ENCODE measurements at regions not wholly inside any gene's neighbourhood (a gene's known extent, or its start where the extent isn't known, plus 50 kb on each side); places are given as distances from the start of the nearest gene placed in this dataset.

GRCh38 chr2:235141411-235142128 lies 189.8 kb downstream of the SH3BP4 start:
- H3K4me3 ChIP-seq (ENCODE audit: low read length in 2 of 2), result no peak overlapping the region
- no peak overlapping the region for H3K27ac ChIP-seq (ENCODE audit: low read length)
- no peaks in the 10 kb centered on the region for H3K4me1 ChIP-seq (ENCODE audit: control insufficient read depth, insufficient read depth, low read length)
- H3K9ac ChIP-seq (ENCODE audit: low read length in 2 of 2), result no peak overlapping the region
- H3K27me3 ChIP-seq (ENCODE audit: control insufficient read depth in 1 of 2, insufficient read depth in 2 of 2, low read length in 2 of 2), result peaks cover 0 to 3% of the 10 kb centered on the region in 2 donors
- no peaks in the 10 kb centered on the region for H3K9me3 ChIP-seq (ENCODE audit: control insufficient read depth in 2 of 2, low read length in 2 of 2)
- H3K36me3 ChIP-seq (ENCODE audit: control insufficient read depth in 2 of 2, insufficient read depth in 2 of 2, low read length in 2 of 2), result no peaks in the 10 kb centered on the region

GRCh38 chr2:235142601-235143000 lies 190.8 kb downstream of the SH3BP4 start:
- Histone ChIP-seq H3K4me1 (ENCODE audit: control insufficient read depth, insufficient read depth, low read length) (no peaks in the 10 kb centered on the region), H3K36me3 (ENCODE audit: control insufficient read depth in 2 of 2, insufficient read depth in 2 of 2, low read length in 2 of 2) (no peaks in the 10 kb centered on the region), H3K9ac (ENCODE audit: low read length in 2 of 2) (no peak overlapping the region), H3K9me3 (ENCODE audit: control insufficient read depth in 2 of 2, low read length in 2 of 2) (no peaks in the 10 kb centered on the region), H3K27me3 (ENCODE audit: control insufficient read depth in 1 of 2, insufficient read depth in 2 of 2, low read length in 2 of 2) (peaks cover 0 to 3% of the 10 kb centered on the region in 2 donors), H3K27ac (ENCODE audit: low read length) (no peak overlapping the region), H3K4me3 (ENCODE audit: low read length in 2 of 2) (no peak overlapping the region)

- H3K9ac ChIP-seq (ENCODE audit: low read length in 2 of 2), result no peak overlapping the region
- no peaks in the 10 kb centered on the region for H3K9me3 ChIP-seq (ENCODE audit: control insufficient read depth in 2 of 2, low read length in 2 of 2)
- no peaks in the 10 kb centered on the region for H3K4me1 ChIP-seq (ENCODE audit: control insufficient read depth, insufficient read depth, low read length)
- H3K4me3 ChIP-seq (ENCODE audit: low read length in 2 of 2), result no peak overlapping the region
- H3K36me3 ChIP-seq (ENCODE audit: control insufficient read depth in 2 of 2, insufficient read depth in 2 of 2, low read length in 2 of 2), result no peaks in the 10 kb centered on the region
- H3K27ac ChIP-seq (ENCODE audit: low read length), result no peak overlapping the region
- peaks cover 0 to 3% of the 10 kb centered on the region in 2 donors for H3K27me3 ChIP-seq (ENCODE audit: control insufficient read depth in 1 of 2, insufficient read depth in 2 of 2, low read length in 2 of 2)
Measured at GRCh38 chr2:235143789-235144188, 192.0 kb downstream of the SH3BP4 start.

GRCh38 chr2:235144291-235144690 lies 192.5 kb downstream of the SH3BP4 start:
- peaks cover 0 to 3% of the 10 kb centered on the region in 2 donors for H3K27me3 ChIP-seq (ENCODE audit: control insufficient read depth in 1 of 2, insufficient read depth in 2 of 2, low read length in 2 of 2)
- H3K9me3 ChIP-seq (ENCODE audit: control insufficient read depth in 2 of 2, low read length in 2 of 2), result no peaks in the 10 kb centered on the region
- no peak overlapping the region for H3K4me3 ChIP-seq (ENCODE audit: low read length in 2 of 2)
- H3K9ac ChIP-seq (ENCODE audit: low read length in 2 of 2), result no peak overlapping the region
- no peak overlapping the region for H3K27ac ChIP-seq (ENCODE audit: low read length)
- H3K36me3 ChIP-seq (ENCODE audit: control insufficient read depth in 2 of 2, insufficient read depth in 2 of 2, low read length in 2 of 2), result no peaks in the 10 kb centered on the region
- no peaks in the 10 kb centered on the region for H3K4me1 ChIP-seq (ENCODE audit: control insufficient read depth, insufficient read depth, low read length)

GRCh38 chr2:235146206-235146605 lies 194.4 kb downstream of the SH3BP4 start:
- no peak overlapping the region for H3K9ac ChIP-seq (ENCODE audit: low read length in 2 of 2)
- no peaks in the 10 kb centered on the region for H3K9me3 ChIP-seq (ENCODE audit: control insufficient read depth in 2 of 2, low read length in 2 of 2)
- H3K4me1 ChIP-seq (ENCODE audit: control insufficient read depth, insufficient read depth, low read length), result no peaks in the 10 kb centered on the region
- H3K27me3 ChIP-seq (ENCODE audit: control insufficient read depth in 1 of 2, insufficient read depth in 2 of 2, low read length in 2 of 2), result peaks cover 0 to 3% of the 10 kb centered on the region in 2 donors
- H3K4me3 ChIP-seq (ENCODE audit: low read length in 2 of 2), result no peak overlapping the region
- H3K27ac ChIP-seq (ENCODE audit: low read length), result no peak overlapping the region
- H3K36me3 ChIP-seq (ENCODE audit: control insufficient read depth in 2 of 2, insufficient read depth in 2 of 2, low read length in 2 of 2), result no peaks in the 10 kb centered on the region

- Histone ChIP-seq H3K4me1 (ENCODE audit: control insufficient read depth, insufficient read depth, low read length) (no peaks in the 10 kb centered on the region), H3K9ac (ENCODE audit: low read length in 2 of 2) (no peak overlapping the region), H3K9me3 (ENCODE audit: control insufficient read depth in 2 of 2, low read length in 2 of 2) (no peaks in the 10 kb centered on the region), H3K36me3 (ENCODE audit: control insufficient read depth in 2 of 2, insufficient read depth in 2 of 2, low read length in 2 of 2) (no peaks in the 10 kb centered on the region), H3K27ac (ENCODE audit: low read length) (no peak overlapping the region), H3K27me3 (ENCODE audit: control insufficient read depth in 1 of 2, insufficient read depth in 2 of 2, low read length in 2 of 2) (peaks cover 0 to 3% of the 10 kb centered on the region in 2 donors), H3K4me3 (ENCODE audit: low read length in 2 of 2) (no peak overlapping the region)
Measured at GRCh38 chr2:235146871-235147565, 195.2 kb downstream of the SH3BP4 start.

GRCh38 chr2:235148201-235149170 lies 196.7 kb downstream of the SH3BP4 start:
- Histone ChIP-seq H3K4me1 (ENCODE audit: control insufficient read depth, insufficient read depth, low read length) (no peaks in the 10 kb centered on the region), H3K27ac (ENCODE audit: low read length) (no peak overlapping the region), H3K36me3 (ENCODE audit: control insufficient read depth in 2 of 2, insufficient read depth in 2 of 2, low read length in 2 of 2) (no peaks in the 10 kb centered on the region), H3K4me3 (ENCODE audit: low read length in 2 of 2) (no peak overlapping the region), H3K9me3 (ENCODE audit: control insufficient read depth in 2 of 2, low read length in 2 of 2) (no peaks in the 10 kb centered on the region), H3K27me3 (ENCODE audit: control insufficient read depth in 1 of 2, insufficient read depth in 2 of 2, low read length in 2 of 2) (peaks cover 2 to 3% of the 10 kb centered on the region in 2 donors), H3K9ac (ENCODE audit: low read length in 2 of 2) (no peak overlapping the region)

GRCh38 chr2:235149240-235149659 lies 197.4 kb downstream of the SH3BP4 start:
- Histone ChIP-seq H3K27me3 (ENCODE audit: control insufficient read depth in 1 of 2, insufficient read depth in 2 of 2, low read length in 2 of 2) (peaks cover 2 to 3% of the 10 kb centered on the region in 2 donors), H3K4me1 (ENCODE audit: control insufficient read depth, insufficient read depth, low read length) (no peaks in the 10 kb centered on the region), H3K36me3 (ENCODE audit: control insufficient read depth in 2 of 2, insufficient read depth in 2 of 2, low read length in 2 of 2) (no peaks in the 10 kb centered on the region), H3K9ac (ENCODE audit: low read length in 2 of 2) (no peak overlapping the region), H3K4me3 (ENCODE audit: low read length in 2 of 2) (no peak overlapping the region), H3K9me3 (ENCODE audit: control insufficient read depth in 2 of 2, low read length in 2 of 2) (no peaks in the 10 kb centered on the region), H3K27ac (ENCODE audit: low read length) (no peak overlapping the region)

- Histone ChIP-seq H3K4me3 (ENCODE audit: low read length in 2 of 2) (no peak overlapping the region), H3K27ac (ENCODE audit: low read length) (no peak overlapping the region), H3K9ac (ENCODE audit: low read length in 2 of 2) (no peak overlapping the region), H3K36me3 (ENCODE audit: control insufficient read depth in 2 of 2, insufficient read depth in 2 of 2, low read length in 2 of 2) (no peaks in the 10 kb centered on the region), H3K4me1 (ENCODE audit: control insufficient read depth, insufficient read depth, low read length) (no peaks in the 10 kb centered on the region), H3K27me3 (ENCODE audit: control insufficient read depth in 1 of 2, insufficient read depth in 2 of 2, low read length in 2 of 2) (peaks cover 2% of the 10 kb centered on the region in 2 donors), H3K9me3 (ENCODE audit: control insufficient read depth in 2 of 2, low read length in 2 of 2) (no peaks in the 10 kb centered on the region)
Measured at GRCh38 chr2:235149736-235150135, 197.9 kb downstream of the SH3BP4 start.

- Histone ChIP-seq H3K36me3 (ENCODE audit: control insufficient read depth in 2 of 2, insufficient read depth in 2 of 2, low read length in 2 of 2) (no peaks in the 10 kb centered on the region), H3K9ac (ENCODE audit: low read length in 2 of 2) (no peak overlapping the region), H3K4me1 (ENCODE audit: control insufficient read depth, insufficient read depth, low read length) (no peaks in the 10 kb centered on the region), H3K27me3 (ENCODE audit: control insufficient read depth in 1 of 2, insufficient read depth in 2 of 2, low read length in 2 of 2) (peaks cover 3 to 7% of the 10 kb centered on the region in 2 donors), H3K27ac (ENCODE audit: low read length) (no peak overlapping the region), H3K4me3 (ENCODE audit: low read length in 2 of 2) (no peak overlapping the region), H3K9me3 (ENCODE audit: control insufficient read depth in 2 of 2, low read length in 2 of 2) (no peaks in the 10 kb centered on the region)
Measured at GRCh38 chr2:235151152-235151551, 199.3 kb downstream of the SH3BP4 start.
